GM12865 (cell line): ENCODE measurements at regions not wholly inside any gene's neighbourhood (a gene's known extent, or its start where the extent isn't known, plus 50 kb on each side); places are given as distances from the start of the nearest gene placed in this dataset.
A peak's percentile ranks its signal among the peaks of the same experiment; 100 is the strongest.

Source experiments
- DNase-seq: peaks from one replicate; pipeline ENCODE4 v3.0.0; 2010; ENCODE audit warnings: low read depth
- H3K4me3 ChIP-seq: 2 replicates; pipeline ENCODE4 v1.5.1; 2011; ENCODE audit warnings: mild to moderate bottlenecking, low read depth, low read length, control low read depth
- TF ChIP-seq, protein P1 (sequence below): IDR thresholded peaks from 2 replicates; pipeline ENCODE4 v1.5.1; 2011; ENCODE audit warnings: low read length, control low read depth, low read depth, inconsistent platforms; ENCODE audit not compliant: insufficient read depth; ENCODE audit errors: missing control alignments

GRCh38 chr14:53563628-53564027 lies 393.0 kb downstream of the BMP4 start:
- TF ChIP-seq, protein P1, sequence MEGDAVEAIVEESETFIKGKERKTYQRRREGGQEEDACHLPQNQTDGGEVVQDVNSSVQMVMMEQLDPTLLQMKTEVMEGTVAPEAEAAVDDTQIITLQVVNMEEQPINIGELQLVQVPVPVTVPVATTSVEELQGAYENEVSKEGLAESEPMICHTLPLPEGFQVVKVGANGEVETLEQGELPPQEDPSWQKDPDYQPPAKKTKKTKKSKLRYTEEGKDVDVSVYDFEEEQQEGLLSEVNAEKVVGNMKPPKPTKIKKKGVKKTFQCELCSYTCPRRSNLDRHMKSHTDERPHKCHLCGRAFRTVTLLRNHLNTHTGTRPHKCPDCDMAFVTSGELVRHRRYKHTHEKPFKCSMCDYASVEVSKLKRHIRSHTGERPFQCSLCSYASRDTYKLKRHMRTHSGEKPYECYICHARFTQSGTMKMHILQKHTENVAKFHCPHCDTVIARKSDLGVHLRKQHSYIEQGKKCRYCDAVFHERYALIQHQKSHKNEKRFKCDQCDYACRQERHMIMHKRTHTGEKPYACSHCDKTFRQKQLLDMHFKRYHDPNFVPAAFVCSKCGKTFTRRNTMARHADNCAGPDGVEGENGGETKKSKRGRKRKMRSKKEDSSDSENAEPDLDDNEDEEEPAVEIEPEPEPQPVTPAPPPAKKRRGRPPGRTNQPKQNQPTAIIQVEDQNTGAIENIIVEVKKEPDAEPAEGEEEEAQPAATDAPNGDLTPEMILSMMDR: no peak
- no peak overlapping the region for H3K4me3 ChIP-seq
- DNase-seq: no peak

GRCh38 chr14:53553221-53553620 lies 400.1 kb upstream of the DDHD1 start:
- DNase-seq: no peak
- TF ChIP-seq, protein P1: no peak

DNA sequence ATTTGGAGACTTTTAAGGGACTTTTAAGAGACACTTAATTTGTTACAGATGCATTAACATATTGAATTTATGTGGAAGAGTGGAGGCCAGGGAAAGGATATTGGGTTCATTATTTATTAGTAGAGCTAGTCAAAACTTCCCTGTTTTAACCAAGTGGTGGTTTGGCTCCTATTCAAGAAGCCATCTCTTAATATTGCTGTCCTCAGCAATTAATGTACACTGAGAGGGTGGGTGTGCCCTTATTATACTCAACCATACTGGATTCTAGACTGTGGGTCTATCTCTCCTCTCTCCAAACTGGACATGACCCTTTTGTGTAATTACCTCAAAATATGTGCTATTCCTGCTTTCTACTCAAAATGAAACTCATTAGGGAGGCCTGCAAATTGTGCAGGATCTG lies 398.7 kb upstream of the DDHD1 start:
- DNase-seq: no peak
- TF ChIP-seq, protein P1: no peak
- H3K4me3 ChIP-seq: no peak overlapping the region

More at GRCh38 chr14:53553221-53553620, 400.1 kb upstream of the DDHD1 start:
- H3K4me3 ChIP-seq: no peak overlapping the region

GRCh38 chr14:53550776-53551175 lies 397.7 kb upstream of the DDHD1 start:
- TF ChIP-seq, protein P1: no peak
- DNase-seq: no peak

GRCh38 chr14:53549956-53550355 lies 396.8 kb upstream of the DDHD1 start:
- TF ChIP-seq, protein P1: no peak
- H3K4me3 ChIP-seq: no peak overlapping the region
- DNase-seq: no peak

More at GRCh38 chr14:53550776-53551175, 397.7 kb upstream of the DDHD1 start:
- no peak overlapping the region for H3K4me3 ChIP-seq

DNA sequence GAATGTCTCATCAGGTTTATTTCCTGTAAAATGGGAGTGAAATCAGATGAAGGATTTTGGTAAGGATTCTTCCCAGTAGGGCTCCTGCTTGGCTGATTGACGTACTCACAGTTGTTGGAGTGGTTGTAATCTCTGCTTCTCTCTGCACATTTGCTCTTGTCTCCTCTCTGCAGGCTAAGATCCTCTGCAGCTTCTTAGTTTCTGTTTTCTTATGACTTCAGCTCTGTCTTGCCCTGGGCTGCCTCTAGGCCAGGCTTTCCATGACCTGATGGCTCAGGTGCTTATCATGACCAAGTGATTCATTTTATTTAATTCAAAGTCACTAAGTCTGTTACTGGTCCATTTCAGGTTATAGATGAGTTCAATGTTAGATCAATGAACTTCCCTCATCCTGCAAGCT lies 394.5 kb upstream of the DDHD1 start:
- TF ChIP-seq, protein P1: no peak
- peak; percentile 48 for DNase-seq
- H3K4me3 ChIP-seq: no peak overlapping the region

DNA sequence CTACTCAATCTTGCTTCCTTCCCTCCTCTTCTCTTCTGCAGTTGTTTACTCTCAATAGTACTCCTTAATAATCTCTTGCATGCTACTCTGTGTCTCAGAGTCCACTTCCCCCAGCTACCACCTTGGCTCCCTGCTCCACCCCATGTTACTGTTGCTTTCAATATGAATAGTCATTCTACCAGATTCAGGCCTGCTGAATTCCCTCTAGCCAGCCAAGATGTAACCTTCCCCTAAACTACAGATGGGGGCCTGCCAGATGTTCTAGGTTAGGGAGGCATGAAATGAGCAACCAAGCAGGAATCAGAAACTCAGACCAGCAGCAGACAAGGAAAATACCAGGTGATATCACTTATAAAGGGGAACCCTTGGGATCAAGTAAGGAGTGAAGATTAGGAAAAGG lies 392.1 kb upstream of the DDHD1 start:
- no peak overlapping the region for H3K4me3 ChIP-seq
- TF ChIP-seq, protein P1: no peak
- peak; percentile 61 for DNase-seq
